A549 (cell line): ENCODE measurements at regions not wholly inside any gene's neighbourhood (a gene's known extent, or its start where the extent isn't known, plus 50 kb on each side); places are given as distances from the start of the nearest gene placed in this dataset.

Source experiments
- ATAC-seq, 2 experiments: fragments of 200-7000 bp in 1 of 2; fragments of >200 bp in 1 of 2; cut with Nextera tagmentation in 1 of 2; cut with Tn5 transposase in 1 of 2; 3 replicates each; pipeline versions ENCODE4 v1.8.0 to v1.9.1; 2018 to 2020; ENCODE audit warnings: mild to moderate bottlenecking in 1 of 2, moderate library complexity in 1 of 2
- CTCF ChIA-PET: fragments of 300-600 bp; sonication (Branson Sonifier 250); formaldehyde crosslinking; extraction: SDS; loops from one replicate; lab custom pipeline; 2021; ENCODE audit warnings: antibody characterized with exemption, inconsistent platforms; lab: Yijun Ruan, JAX
- POLR2A ChIA-PET: fragments of 350-600 bp; formaldehyde crosslinking; extraction: SDS; loops from one replicate; lab custom pipeline; 2021; ENCODE audit warnings: antibody characterized with exemption, inconsistent platforms; lab: Yijun Ruan, JAX
- DNase-seq, 2 experiments: peaks; one replicate each; pipeline versions ENCODE4 v3.0.0 to v3.0.0-alpha.2; 2011 to 2016; ENCODE audit warnings: low read depth in 1 of 2, low spot score in 1 of 2
- FAIRE-seq: peaks from 2 replicates; lab custom pipeline; 2011; peaks lifted over from hg19 to GRCh38; lab: Jason Lieb, UNC
- H3K27ac ChIP-seq, 2 experiments: fragments of >200 bp; sonication (Bioruptor Twin); formaldehyde crosslinking; 3 replicates each; pipeline ENCODE4 v1.5.1; 2016 to 2017
- H3K4me1 ChIP-seq: fragments of >200 bp; sonication (Bioruptor Twin); formaldehyde crosslinking; 3 replicates; pipeline ENCODE4 v1.6.1; 2016
- H3K4me2 ChIP-seq: fragments of >200 bp; sonication (Bioruptor Twin); formaldehyde crosslinking; 3 replicates; pipeline ENCODE4 v1.6.1; 2016
- H3K4me3 ChIP-seq: fragments of >200 bp; sonication (Bioruptor Twin); formaldehyde crosslinking; 3 replicates; pipeline ENCODE4 v1.5.1; 2016
- H3K9me3 ChIP-seq: fragments of >200 bp; sonication (Bioruptor Twin); formaldehyde crosslinking; 3 replicates; pipeline ENCODE4 v1.6.1; 2016
- BHLHE40 ChIP-seq: IDR thresholded peaks from 2 replicates; pipeline ENCODE4 v1.6.1; 2012; ENCODE audit warnings: low read depth, low read length, inconsistent platforms
- CEBPB ChIP-seq, 2 experiments: fragments of >200 bp in 1 of 2; sonication (Bioruptor Twin) in 1 of 2; formaldehyde crosslinking in 1 of 2; IDR thresholded peaks; 2 replicates each; pipeline ENCODE4 v1.6.1; 2012 to 2016
- CHD4 ChIP-seq: fragments of 200-600 bp; sonication (generic); IDR thresholded peaks from 2 replicates; pipeline ENCODE4 v1.6.1; 2016; ENCODE audit warnings: antibody characterized with exemption, mild to moderate bottlenecking, borderline replicate concordance
- EHF ChIP-seq: fragments of 250-450 bp; sonication (Bioruptor Pico); IDR thresholded peaks from 2 replicates; pipeline ENCODE4 v1.5.0; 2020; ENCODE audit warnings: mild to moderate bottlenecking
- EP300 ChIP-seq, 2 experiments: fragments of >200 bp; sonication (Bioruptor Twin); formaldehyde crosslinking; IDR thresholded peaks; 2 replicates in 1 of 2; 3 replicates in 1 of 2; pipeline ENCODE4 v1.6.1; 2016 to 2017
- FOSB ChIP-seq: fragments of 250-450 bp; sonication (Bioruptor Pico); IDR thresholded peaks from 2 replicates; pipeline ENCODE4 v1.5.0; 2020; ENCODE audit warnings: mild to moderate bottlenecking, moderate library complexity
- FOSL2 ChIP-seq, 2 experiments: fragments of 450-650 bp in 1 of 2; fragments of >200 bp in 1 of 2; sonication (Bioruptor Twin) in 1 of 2; formaldehyde crosslinking; IDR thresholded peaks; 2 replicates each; pipeline versions ENCODE4 v1.5.0 to v1.6.1; 2016 to 2020; ENCODE audit warnings: mild to moderate bottlenecking in 1 of 2, moderate library complexity in 1 of 2
- HOXA7 ChIP-seq: fragments of 250-450 bp; sonication (Bioruptor Pico); IDR thresholded peaks from 2 replicates; pipeline ENCODE4 v1.5.0; 2020; ENCODE audit warnings: mild to moderate bottlenecking, moderate library complexity
- MAFK ChIP-seq: fragments of 450-650 bp; IDR thresholded peaks from 2 replicates; pipeline ENCODE4 v1.6.1; 2014; ENCODE audit not compliant: partially characterized antibody
- NFE2L2 ChIP-seq: fragments of 150-350 bp; conservative IDR thresholded peaks from 2 replicates; pipeline ENCODE4 v1.6.1; 2014; ENCODE audit warnings: low read length
- NPAS2 ChIP-seq: fragments of 250-450 bp; sonication (Bioruptor Pico); IDR thresholded peaks from 2 replicates; pipeline ENCODE4 v1.8.0; 2022; ENCODE audit warnings: mild to moderate bottlenecking, moderate library complexity, borderline replicate concordance
- PHF8 ChIP-seq: fragments of 200-600 bp; sonication (generic); IDR thresholded peaks from 2 replicates; pipeline ENCODE4 v1.6.1; 2016; ENCODE audit warnings: low read depth, mild to moderate bottlenecking, antibody characterized with exemption, moderate library complexity, borderline replicate concordance
- POLR2A ChIP-seq: IDR thresholded peaks from 2 replicates; pipeline ENCODE4 v1.6.1; 2012; ENCODE audit warnings: mild to moderate bottlenecking, low read length
- RARB ChIP-seq: fragments of 250-450 bp; sonication (Bioruptor Pico); IDR thresholded peaks from 2 replicates; pipeline ENCODE4 v1.8.0; 2021; ENCODE audit warnings: mild to moderate bottlenecking, moderate library complexity
- RFX5 ChIP-seq: fragments of 450-650 bp; IDR thresholded peaks from 2 replicates; pipeline ENCODE4 v1.7.1; 2014; ENCODE audit warnings: antibody characterized with exemption, mild to moderate bottlenecking, moderate library complexity
- RNF2 ChIP-seq: fragments of 200-600 bp; sonication (generic); IDR thresholded peaks from 2 replicates; pipeline ENCODE4 v1.6.1; 2016; ENCODE audit warnings: low read depth, mild to moderate bottlenecking, antibody characterized with exemption, moderate library complexity, borderline replicate concordance
- TP53 ChIP-seq: fragments of 250-450 bp; sonication (Bioruptor Pico); IDR thresholded peaks from 2 replicates; pipeline ENCODE4 v1.5.0; 2021; ENCODE audit warnings: mild to moderate bottlenecking, moderate library complexity
- ZNF302 ChIP-seq: fragments of 250-450 bp; sonication (Bioruptor Pico); IDR thresholded peaks from 2 replicates; pipeline ENCODE4 v1.9.0; 2021; ENCODE audit warnings: inconsistent platforms, mild to moderate bottlenecking, moderate library complexity
- WGBS: methylation state at CpG from one replicate; pipeline ENCODE4 v1.1.6; 2017; ENCODE audit errors: missing lambda C conversion rate; 5-methylcytosine and 5-hydroxymethylcytosine counted together
- TF ChIP-seq, protein P1 (sequence below): IDR thresholded peaks from 2 replicates; pipeline ENCODE4 v1.6.1; 2012; ENCODE audit warnings: low read depth, borderline replicate concordance

DNA sequence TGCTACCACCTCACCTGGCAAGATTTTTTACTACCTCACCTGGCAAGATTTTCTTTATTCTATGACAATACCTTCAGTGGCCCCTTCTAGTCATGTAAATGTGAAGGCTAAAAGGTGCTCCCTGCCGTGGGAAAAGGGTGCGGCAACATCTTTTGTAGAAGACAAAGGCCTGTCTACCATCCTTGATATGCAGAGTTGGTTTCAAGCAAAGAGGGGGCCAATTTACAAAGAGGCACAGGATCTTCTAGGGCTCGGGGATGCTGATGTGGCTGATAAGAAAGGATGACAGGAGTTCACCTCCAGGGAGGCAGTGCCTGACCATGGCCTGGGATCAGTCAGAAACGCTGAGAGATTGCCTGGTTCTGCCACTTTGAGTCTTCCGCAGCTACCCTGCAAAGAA is 165.4 kb upstream of the SLC1A4 start (continued):
- TF ChIP-seq, protein P1, sequence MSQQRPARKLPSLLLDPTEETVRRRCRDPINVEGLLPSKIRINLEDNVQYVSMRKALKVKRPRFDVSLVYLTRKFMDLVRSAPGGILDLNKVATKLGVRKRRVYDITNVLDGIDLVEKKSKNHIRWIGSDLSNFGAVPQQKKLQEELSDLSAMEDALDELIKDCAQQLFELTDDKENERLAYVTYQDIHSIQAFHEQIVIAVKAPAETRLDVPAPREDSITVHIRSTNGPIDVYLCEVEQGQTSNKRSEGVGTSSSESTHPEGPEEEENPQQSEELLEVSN: no peak
- TF ChIP-seq FOSB (CRISPR knock-in tag) (no peak), POLR2A (no peak), RARB (CRISPR knock-in tag) (no peak), TP53 (CRISPR knock-in tag) (no peak), CEBPB (IDR thresholded peaks at IDR 0.05) (no peak), BHLHE40 (no peak)
- TF ChIP-seq, all 56 proteins: peak for 0

DNA sequence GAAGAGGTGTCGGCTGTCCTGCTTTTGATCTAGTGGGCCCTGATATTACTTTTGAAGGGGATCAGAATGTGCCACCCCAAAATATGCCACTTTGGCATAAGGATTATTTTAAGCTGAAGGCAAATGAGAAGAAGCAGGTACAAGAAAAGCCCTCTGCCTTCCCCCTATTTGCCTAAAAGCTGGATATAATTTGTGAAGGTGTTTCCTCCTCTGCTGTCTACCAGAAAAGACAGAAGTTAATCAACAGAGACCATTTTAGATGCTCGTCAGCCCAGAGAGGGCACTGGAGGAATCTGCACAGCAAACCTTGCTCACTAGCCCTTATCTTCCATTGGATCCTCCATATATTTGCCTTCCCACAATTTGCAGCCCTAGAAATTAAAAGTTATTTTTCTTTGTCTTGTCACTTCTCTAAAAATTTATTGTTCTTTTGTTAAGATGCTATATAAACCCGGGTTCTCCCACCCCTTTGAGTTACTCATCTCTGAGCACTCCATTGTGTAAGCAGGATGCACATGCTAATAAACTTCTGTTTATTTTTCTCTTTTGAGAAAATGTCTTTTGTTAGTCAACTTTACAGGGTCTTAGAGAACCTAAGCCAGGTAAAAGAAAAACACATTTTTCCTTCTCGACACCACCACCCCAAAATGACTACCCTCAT is 163.2 kb upstream of the SLC1A4 start:
- no peak overlapping the region for H3K4me2 ChIP-seq
- ChIA-PET POLR2A (interaction anchor here (0.5 kb wide), 1 partner anchor 148 kb away, joined by 3 read pairs; no protein-coding TSS in a partner anchor), CTCF (no interaction called here)
- H3K4me1 ChIP-seq: peaks cover 5% of the 10 kb centered on the region
- DNase-seq (no peak), ATAC-seq (no peak), FAIRE-seq (no peak)
- 64% methylated on average over 4 of the region's 4 CpGs for WGBS
- no peak overlapping the region for H3K4me3 ChIP-seq
- H3K27ac ChIP-seq: no peak overlapping the region
- TF ChIP-seq CHD4: no peak
- TF ChIP-seq EP300 (IDR thresholded peaks at IDR 0.05): no peak
- no peak for TF ChIP-seq NFE2L2
- no peak for TF ChIP-seq NPAS2 (CRISPR knock-in tag)
- no peaks in the 10 kb centered on the region for H3K9me3 ChIP-seq

DNA sequence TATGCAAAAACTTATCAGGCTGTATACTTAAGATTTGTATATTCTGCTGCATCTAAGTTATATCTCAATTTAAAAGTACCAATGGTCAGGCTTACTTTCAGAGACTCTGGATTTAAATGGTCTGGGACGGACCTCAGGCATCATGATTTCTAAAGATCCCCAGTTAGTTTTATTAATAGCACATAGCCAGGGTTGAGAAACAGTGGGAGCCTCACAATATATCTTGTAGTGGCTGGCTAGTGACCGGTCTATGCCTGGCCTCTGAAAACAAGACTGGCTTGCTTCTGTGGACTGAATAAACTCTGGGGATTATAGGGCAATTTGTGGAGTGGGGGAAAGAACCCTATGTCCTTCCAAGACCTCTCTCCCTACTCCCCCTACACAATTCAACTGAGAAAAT is 162.5 kb upstream of the SLC1A4 start:
- no peak for FAIRE-seq
- Histone ChIP-seq H3K4me2 (no peak overlapping the region), H3K4me1 (peaks cover 13% of the 10 kb centered on the region), H3K4me3 (no peak overlapping the region), H3K9me3 (no peaks in the 10 kb centered on the region), H3K27ac (no peak overlapping the region)
- ChIA-PET POLR2A (interaction anchor here (1.8 kb wide), 1 partner anchor 173 kb away, joined by 8 read pairs; the partner anchor contains the start of gene SERTAD2), CTCF (interaction anchor here (1.0 to 2.3 kb wide), 2 partner anchors 12 to 76 kb away, joined by 3 to 7 read pairs; no protein-coding TSS in a partner anchor)
- ATAC-seq: no peak
- TF ChIP-seq ZNF302 (CRISPR knock-in tag) (no peak), FOSL2 (IDR thresholded peaks at IDR 0.05) (no peak), FOSL2 (CRISPR knock-in tag; IDR thresholded peaks at IDR 0.05) (no peak), RFX5 (no peak), RNF2 (no peak), EHF (CRISPR knock-in tag) (no peak)
- no peak for DNase-seq
- 92% methylated on average over 2 of the region's 2 CpGs for WGBS

DNA sequence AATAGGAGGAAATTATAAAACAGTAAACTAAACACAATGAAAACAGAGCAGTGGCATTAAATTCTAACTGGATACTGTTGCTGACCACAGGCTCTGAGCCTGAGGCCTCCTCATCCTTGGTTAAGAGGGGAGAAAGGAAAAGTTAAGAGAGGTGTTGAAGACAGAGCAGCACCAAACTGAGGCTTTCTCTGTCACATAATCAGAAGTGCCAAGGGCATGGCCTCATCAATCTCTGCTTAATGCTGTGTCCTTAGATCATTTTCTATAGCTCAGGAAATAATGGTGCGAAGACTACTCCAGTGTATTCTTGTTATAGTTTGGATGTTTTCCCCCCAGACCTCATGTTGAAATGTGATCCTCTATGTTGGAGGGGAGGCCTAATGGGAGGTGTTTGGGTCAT is 160.9 kb upstream of the SLC1A4 start:
- Histone ChIP-seq H3K4me2 (no peak overlapping the region), H3K27ac (no peak overlapping the region), H3K4me1 (peaks cover 17% of the 10 kb centered on the region), H3K4me3 (no peak overlapping the region), H3K9me3 (no peaks in the 10 kb centered on the region)
- DNase-seq (no peak), ATAC-seq (no peak), FAIRE-seq (no peak)
- CTCF ChIA-PET: interaction anchor here (0.9 to 2.3 kb wide), 3 partner anchors 39 to 181 kb away, joined by 3 to 7 read pairs (median 3); no protein-coding TSS in a partner anchor
- WGBS: 95% methylated on average over 1 of the region's 1 CpG
- POLR2A ChIA-PET: interaction anchor here (1.8 kb wide), 1 partner anchor 174 kb away, joined by 8 read pairs; the partner anchor contains the start of gene SERTAD2
- no peak for TF ChIP-seq CHD4
- TF ChIP-seq MAFK: no peak
- TF ChIP-seq FOSL2 (IDR thresholded peaks at IDR 0.05): no peak
- TF ChIP-seq FOSL2 (CRISPR knock-in tag; IDR thresholded peaks at IDR 0.05): no peak
- TF ChIP-seq PHF8: no peak
- no peak for TF ChIP-seq HOXA7 (CRISPR knock-in tag)
